ENCODE measurements at regions not wholly inside any gene's neighbourhood (a gene's known extent, or its start where the extent isn't known, plus 50 kb on each side); places are given as distances from the start of the nearest gene placed in this dataset.

DNA sequence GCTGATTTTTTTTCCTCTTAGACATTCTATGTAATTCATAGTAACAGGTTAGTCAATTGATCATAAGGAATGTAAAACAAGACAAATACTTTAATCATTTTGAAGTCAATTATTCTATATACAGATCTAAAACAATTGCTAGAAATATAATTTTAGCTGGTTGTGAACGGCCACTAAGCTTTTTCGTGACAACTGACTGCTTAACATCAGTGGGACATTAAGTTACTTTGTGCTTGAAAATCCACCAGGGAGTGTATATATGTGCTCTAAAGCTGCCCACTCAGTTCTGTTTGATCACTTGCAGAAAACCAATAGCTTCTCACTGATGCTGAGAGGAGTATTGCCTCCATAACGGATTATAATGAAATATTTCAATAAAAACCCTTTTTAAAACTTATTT is 370.2 kb upstream of the CCNH start:
- Histone ChIP-seq H3K27me3 (ENCODE audit: insufficient read depth, low read length) (no peaks in the 10 kb centered on the region), H3K27ac (ENCODE audit: low read depth, low read length) (no peak overlapping the region), H3K4me2 (ENCODE audit: low read length) (no peak overlapping the region), H3K36me3 (ENCODE audit: insufficient read depth, low read length) (no peaks in the 10 kb centered on the region), H3K9ac (ENCODE audit: low read length) (no peak overlapping the region), H4K20me1 (ENCODE audit: insufficient read depth, low read length) (no peaks in the 10 kb centered on the region), H3K4me3 (ENCODE audit: insufficient read depth, low read depth, low read length) (no peak overlapping the region), H3K9me3 (ENCODE audit: insufficient read depth, low read depth, low read length) (no peaks in the 10 kb centered on the region), H2AFZ (ENCODE audit: low read depth, low read length) (no peak overlapping the region), H3K79me2 (ENCODE audit: insufficient read depth, low read length) (no peaks in the 10 kb centered on the region), H3K4me1 (ENCODE audit: insufficient read depth, low read length) (no peaks in the 10 kb centered on the region)
- Mint-ChIP-seq H3K27ac (ENCODE audit: unreplicated experiment) (no peak overlapping the region), H3K27me3 (ENCODE audit: low read depth, unreplicated experiment) (no peaks in the 10 kb centered on the region), H3K4me3 (ENCODE audit: unreplicated experiment) (no peak overlapping the region), H3K4me1 (ENCODE audit: low read depth, unreplicated experiment) (no peaks in the 10 kb centered on the region), H3K36me3 (ENCODE audit: low read depth, unreplicated experiment) (no peaks in the 10 kb centered on the region), H3K9me3 (ENCODE audit: unreplicated experiment) (no peaks in the 10 kb centered on the region)
- no peak for DNase-seq (ENCODE audit: low read depth)
- TF ChIP-seq EZH2 (IDR thresholded peaks at IDR 0.05; ENCODE audit: insufficient read depth, low read length) (no peak), CTCF (IDR thresholded peaks at IDR 0.05; ENCODE audit: insufficient read depth, low read depth, low read length) (no peak)
- no peak for FAIRE-seq

DNA sequence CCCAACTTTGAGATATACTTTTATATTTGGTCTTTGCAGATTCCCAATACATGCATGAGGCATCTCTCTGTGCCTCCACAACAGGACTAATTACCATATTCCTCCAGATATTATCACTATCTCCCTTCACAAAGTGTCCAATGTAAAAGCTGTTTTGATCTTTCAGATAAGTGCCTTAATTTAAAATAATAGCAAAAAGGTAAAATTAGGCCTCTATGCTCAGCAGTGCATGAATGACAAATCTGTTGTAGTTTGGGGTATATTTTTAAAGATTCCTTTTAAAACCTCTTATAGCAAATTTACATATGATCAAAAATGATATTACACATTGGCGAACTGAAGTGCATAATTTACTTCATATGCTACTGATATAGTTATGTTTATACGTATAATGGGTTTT is 369.2 kb upstream of the CCNH start:
- Mint-ChIP-seq H3K4me3 (ENCODE audit: unreplicated experiment) (no peak overlapping the region), H3K4me1 (ENCODE audit: low read depth, unreplicated experiment) (no peaks in the 10 kb centered on the region), H3K27me3 (ENCODE audit: low read depth, unreplicated experiment) (no peaks in the 10 kb centered on the region), H3K9me3 (ENCODE audit: unreplicated experiment) (no peaks in the 10 kb centered on the region), H3K36me3 (ENCODE audit: low read depth, unreplicated experiment) (no peaks in the 10 kb centered on the region), H3K27ac (ENCODE audit: unreplicated experiment) (no peak overlapping the region)
- DNase-seq (ENCODE audit: low read depth) (no peak), FAIRE-seq (no peak)
- Histone ChIP-seq H3K27ac (ENCODE audit: low read depth, low read length) (no peak overlapping the region), H3K9ac (ENCODE audit: low read length) (no peak overlapping the region), H3K4me3 (ENCODE audit: insufficient read depth, low read depth, low read length) (no peak overlapping the region), H3K79me2 (ENCODE audit: insufficient read depth, low read length) (no peaks in the 10 kb centered on the region), H3K36me3 (ENCODE audit: insufficient read depth, low read length) (no peaks in the 10 kb centered on the region), H3K4me2 (ENCODE audit: low read length) (no peak overlapping the region), H2AFZ (ENCODE audit: low read depth, low read length) (no peak overlapping the region), H4K20me1 (ENCODE audit: insufficient read depth, low read length) (no peaks in the 10 kb centered on the region), H3K4me1 (ENCODE audit: insufficient read depth, low read length) (no peaks in the 10 kb centered on the region), H3K9me3 (ENCODE audit: insufficient read depth, low read depth, low read length) (no peaks in the 10 kb centered on the region), H3K27me3 (ENCODE audit: insufficient read depth, low read length) (no peaks in the 10 kb centered on the region)
- no peak for TF ChIP-seq EZH2 (IDR thresholded peaks at IDR 0.05; ENCODE audit: insufficient read depth, low read length)

DNA sequence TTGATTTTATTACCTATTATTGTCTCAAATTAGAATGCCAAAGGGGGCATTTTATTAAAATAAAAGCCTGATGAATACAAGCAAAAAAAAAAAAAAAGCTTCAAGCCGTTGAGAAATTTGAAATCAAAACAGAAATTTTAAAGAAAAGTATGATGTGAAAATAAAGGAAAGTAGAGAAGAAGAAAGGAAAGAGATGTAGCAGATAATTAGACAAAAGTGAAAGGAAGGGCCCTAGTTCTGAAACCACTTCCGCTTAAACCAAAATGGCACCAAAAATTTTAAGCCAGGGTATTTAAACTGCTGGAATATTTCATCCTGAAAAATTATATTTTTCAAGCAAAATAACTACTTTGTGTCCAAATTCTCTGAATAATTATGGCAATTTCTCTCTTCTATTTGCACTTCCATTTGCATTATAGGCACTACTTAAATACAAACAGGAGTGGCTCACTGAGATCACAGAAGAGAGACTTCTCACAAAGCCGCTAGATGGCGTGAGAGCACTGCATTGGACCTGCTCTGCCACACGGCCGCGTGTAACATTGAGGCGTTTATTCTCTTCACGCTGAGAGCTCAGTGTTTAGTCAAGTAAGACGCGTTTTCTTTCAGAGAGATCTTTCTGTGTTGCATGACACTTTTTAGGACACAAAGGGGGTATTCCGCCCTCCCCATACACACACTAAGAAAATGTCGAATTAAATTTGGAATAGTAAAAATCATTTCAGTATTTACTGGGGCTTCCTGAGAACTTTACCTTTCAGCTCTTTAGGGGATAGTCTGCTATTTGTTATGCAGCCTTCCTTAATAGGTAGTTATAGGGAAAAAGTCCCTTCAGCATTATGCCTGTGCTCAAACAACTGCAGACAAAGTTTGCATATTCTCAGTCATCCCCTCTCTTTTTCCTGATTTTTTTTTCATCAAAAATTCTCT is 368.4 kb upstream of the CCNH start:
- Histone ChIP-seq H3K79me2 (ENCODE audit: insufficient read depth, low read length) (no peaks in the 10 kb centered on the region), H2AFZ (ENCODE audit: low read depth, low read length) (peak overlapping the region; percentile 21), H3K9ac (ENCODE audit: low read length) (peak overlapping the region; percentile 16), H3K27me3 (ENCODE audit: insufficient read depth, low read length) (no peaks in the 10 kb centered on the region), H4K20me1 (ENCODE audit: insufficient read depth, low read length) (no peaks in the 10 kb centered on the region), H3K4me2 (ENCODE audit: low read length) (peak overlapping the region; percentile 61), H3K27ac (ENCODE audit: low read depth, low read length) (no peak overlapping the region), H3K4me1 (ENCODE audit: insufficient read depth, low read length) (no peaks in the 10 kb centered on the region), H3K4me3 (ENCODE audit: insufficient read depth, low read depth, low read length) (no peak overlapping the region), H3K36me3 (ENCODE audit: insufficient read depth, low read length) (no peaks in the 10 kb centered on the region), H3K9me3 (ENCODE audit: insufficient read depth, low read depth, low read length) (no peaks in the 10 kb centered on the region)
- DNase-seq (ENCODE audit: low read depth) (peak; percentile 67), FAIRE-seq (no peak)
- no peak overlapping the region for H3K27ac Mint-ChIP-seq (ENCODE audit: unreplicated experiment)
- no peaks in the 10 kb centered on the region for H3K9me3 Mint-ChIP-seq (ENCODE audit: unreplicated experiment)
- H3K4me1 Mint-ChIP-seq (ENCODE audit: low read depth, unreplicated experiment): no peaks in the 10 kb centered on the region
- H3K36me3 Mint-ChIP-seq (ENCODE audit: low read depth, unreplicated experiment): no peaks in the 10 kb centered on the region
- H3K4me3 Mint-ChIP-seq (ENCODE audit: unreplicated experiment): no peak overlapping the region
- TF ChIP-seq CTCF (IDR thresholded peaks at IDR 0.05; ENCODE audit: insufficient read depth, low read depth, low read length) (peak; percentile 94), EZH2 (IDR thresholded peaks at IDR 0.05; ENCODE audit: insufficient read depth, low read length) (no peak)
- no peaks in the 10 kb centered on the region for H3K27me3 Mint-ChIP-seq (ENCODE audit: low read depth, unreplicated experiment)
